SU-DHL-6 (cell line): ENCODE measurements at regions not wholly inside any gene's neighbourhood (a gene's known extent, or its start where the extent isn't known, plus 50 kb on each side); places are given as distances from the start of the nearest gene placed in this dataset.

Source experiments
- EZH2phosphoT487 ChIP-seq: fragments of 200-600 bp; sonication (generic), shearing (Covaris generic); conservative IDR thresholded peaks from 2 replicates; pipeline ENCODE4 v1.6.1; 2018; ENCODE audit warnings: mild to moderate bottlenecking, antibody characterized with exemption, low read length, moderate library complexity, mixed read lengths
- TF ChIP-seq, protein P1 (sequence below): fragments of 200-600 bp; sonication (generic); IDR thresholded peaks from one replicate; pipeline ENCODE4 v1.5.1; 2017; ENCODE audit warnings: antibody characterized with exemption, mild to moderate bottlenecking, low read length, moderate library complexity; ENCODE audit not compliant: insufficient read depth, poor library complexity, severe bottlenecking

DNA sequence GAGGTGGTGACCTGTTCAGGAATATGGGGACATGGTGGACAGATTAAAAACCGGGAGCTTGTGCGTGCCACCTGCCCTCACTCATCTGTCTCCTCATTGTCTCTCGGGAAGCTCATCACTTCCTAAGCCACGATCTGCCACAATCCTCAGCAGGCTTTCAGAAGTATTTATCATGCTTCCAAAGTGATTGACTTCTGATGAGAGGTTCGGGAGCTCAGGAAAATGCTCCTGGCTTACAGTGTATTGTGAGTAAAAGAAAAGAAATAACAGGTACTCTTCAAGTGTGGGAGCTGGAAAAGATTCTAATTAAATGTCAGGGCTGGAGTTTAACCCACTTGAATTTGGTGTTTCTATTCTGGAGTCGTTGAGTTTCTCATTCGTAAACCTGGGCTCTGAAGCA lies 91.9 kb upstream of the DRD2 start:
- TF ChIP-seq, protein P1, sequence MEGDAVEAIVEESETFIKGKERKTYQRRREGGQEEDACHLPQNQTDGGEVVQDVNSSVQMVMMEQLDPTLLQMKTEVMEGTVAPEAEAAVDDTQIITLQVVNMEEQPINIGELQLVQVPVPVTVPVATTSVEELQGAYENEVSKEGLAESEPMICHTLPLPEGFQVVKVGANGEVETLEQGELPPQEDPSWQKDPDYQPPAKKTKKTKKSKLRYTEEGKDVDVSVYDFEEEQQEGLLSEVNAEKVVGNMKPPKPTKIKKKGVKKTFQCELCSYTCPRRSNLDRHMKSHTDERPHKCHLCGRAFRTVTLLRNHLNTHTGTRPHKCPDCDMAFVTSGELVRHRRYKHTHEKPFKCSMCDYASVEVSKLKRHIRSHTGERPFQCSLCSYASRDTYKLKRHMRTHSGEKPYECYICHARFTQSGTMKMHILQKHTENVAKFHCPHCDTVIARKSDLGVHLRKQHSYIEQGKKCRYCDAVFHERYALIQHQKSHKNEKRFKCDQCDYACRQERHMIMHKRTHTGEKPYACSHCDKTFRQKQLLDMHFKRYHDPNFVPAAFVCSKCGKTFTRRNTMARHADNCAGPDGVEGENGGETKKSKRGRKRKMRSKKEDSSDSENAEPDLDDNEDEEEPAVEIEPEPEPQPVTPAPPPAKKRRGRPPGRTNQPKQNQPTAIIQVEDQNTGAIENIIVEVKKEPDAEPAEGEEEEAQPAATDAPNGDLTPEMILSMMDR: no peak
- no peak for TF ChIP-seq EZH2phosphoT487
